Superior temporal gyrus (tissue), 1 donor: ENCODE measurements at regions not wholly inside any gene's neighbourhood (a gene's known extent, or its start where the extent isn't known, plus 50 kb on each side); places are given as distances from the start of the nearest gene placed in this dataset.
"Not testable (repeated sequence)": the region's sequence is repeated elsewhere in the genome, so short reads cannot be mapped to it uniquely, and the experiment has no call there.

Source experiments
- DNase-seq: peaks from one replicate; pipeline ENCODE4 v3.0.0-alpha.2; 2016; ENCODE audit errors: extremely low spot score

DNA sequence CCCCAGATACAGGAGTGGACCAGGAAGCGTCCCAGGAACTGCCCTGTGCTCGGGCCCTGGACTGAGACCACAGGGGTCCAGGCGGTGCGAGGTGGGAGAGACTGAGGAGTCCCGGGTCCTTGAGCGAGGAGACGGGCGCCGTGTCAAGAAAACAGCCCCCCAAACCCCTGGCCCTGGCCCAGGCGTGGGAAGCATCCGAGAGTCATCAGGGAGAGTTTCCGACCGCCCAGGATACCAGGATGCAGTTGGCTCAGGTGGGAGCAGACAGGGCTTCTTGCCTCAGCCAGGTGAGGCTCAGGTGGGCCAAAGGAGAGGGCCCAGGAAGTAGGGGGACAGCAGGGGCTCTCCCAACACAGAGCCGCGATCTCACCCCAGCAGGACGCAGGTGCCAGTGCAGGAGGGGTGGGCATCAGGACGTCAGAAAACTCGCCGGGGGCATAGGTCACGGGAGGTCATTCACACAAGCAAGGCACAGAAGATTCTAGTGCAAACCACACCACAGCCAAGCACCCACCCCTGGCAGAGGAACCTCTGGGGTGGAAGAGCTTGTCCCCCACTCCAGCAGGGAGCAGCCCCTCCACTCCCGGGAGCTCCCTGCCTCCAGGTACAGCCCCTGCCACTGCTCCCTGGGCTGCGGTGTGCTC lies 102.5 kb upstream of the EIF5 start:
- no peak for DNase-seq

GRCh38 chr14:103232031-103232808 lies 101.8 kb upstream of the EIF5 start:
- DNase-seq, result no peak

DNA sequence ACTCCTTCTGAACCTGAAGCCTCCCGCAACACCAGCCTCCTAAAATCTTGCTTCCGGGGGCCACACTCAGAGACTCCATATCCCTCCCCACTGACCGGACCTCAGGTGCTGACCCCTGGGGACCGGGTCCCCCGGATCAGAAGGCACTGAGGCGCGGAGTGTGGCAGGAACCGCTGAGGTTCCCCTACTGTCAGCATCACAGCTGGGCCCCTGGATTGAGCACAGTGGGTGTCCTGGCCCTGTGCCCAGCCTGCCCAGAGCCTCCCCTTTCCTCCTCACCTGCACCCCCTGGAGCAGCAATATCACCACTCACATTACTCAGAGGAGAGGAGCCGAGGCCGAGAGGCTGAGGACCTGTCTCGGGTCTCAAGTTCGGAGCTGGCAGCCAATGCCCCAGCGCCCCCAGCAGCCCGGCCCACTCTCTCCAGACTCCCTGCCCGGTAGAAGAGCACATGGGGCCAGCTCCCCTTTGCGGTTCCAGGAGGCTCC lies 101.2 kb upstream of the EIF5 start:
- DNase-seq, result no peak

GRCh38 chr14:103233328-103233727 lies 100.7 kb upstream of the EIF5 start:
- no peak for DNase-seq

DNA sequence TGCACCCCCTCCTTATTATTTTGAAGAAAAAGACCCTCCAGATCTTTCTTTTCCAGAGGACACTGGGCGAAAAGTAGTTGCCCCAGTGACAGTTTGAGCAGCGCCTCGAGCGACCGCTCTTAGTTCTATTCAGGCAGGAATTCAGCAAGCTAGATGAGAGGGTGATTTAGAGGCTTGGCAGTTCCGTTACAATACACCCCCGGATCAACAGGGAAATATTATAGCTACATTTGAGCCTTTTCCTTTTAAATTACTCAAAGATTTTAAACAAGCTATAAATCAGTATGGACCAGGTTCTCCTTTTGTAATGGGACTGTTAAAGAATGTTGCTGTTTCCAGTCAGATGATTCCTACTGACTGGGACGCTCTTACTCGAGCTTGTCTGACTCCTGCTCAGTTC lies 99.2 kb upstream of the EIF5 start:
- not testable (repeated sequence) for DNase-seq

DNA sequence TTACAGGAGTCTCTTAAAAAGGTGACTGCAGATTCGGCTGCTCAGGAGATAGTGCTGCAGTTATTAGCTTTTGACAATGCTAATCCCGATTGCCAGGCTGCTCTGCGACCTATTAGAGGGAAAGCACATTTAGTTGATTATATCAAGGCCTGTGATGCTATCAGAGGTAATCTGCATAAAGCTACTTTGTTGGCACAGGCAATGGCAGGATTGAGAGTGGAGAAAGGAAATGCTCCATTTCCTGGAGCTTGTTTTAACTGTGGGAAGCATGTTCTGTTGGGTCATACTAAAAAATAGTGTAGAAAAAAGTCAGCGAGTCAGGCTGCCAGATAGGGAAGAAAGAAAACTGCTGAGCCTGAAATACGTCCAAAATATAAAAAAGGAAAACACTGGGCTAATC lies 98.5 kb upstream of the EIF5 start:
- DNase-seq, result not testable (repeated sequence)

GRCh38 chr14:103239751-103240150 lies 94.3 kb upstream of the EIF5 start:
- DNase-seq, result no peak

DNA sequence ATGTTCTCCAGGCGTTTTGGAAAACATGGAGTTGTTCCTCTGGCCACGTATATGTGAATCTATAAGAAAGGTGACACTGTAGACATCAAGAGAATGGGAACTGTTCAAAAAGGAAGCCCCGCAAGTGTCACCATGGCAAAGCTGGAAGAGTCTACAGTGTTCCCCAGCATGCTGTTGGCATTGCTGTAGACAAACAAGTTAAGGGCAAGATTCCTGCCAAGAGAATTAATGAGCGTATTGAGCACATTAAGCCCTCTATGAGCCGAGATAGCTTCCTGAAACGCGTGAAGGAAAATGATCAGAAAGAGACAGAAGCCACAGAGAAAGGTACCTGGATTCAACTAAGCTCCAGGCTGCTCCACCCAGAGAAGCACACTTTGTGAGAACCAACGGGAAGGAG lies 92.5 kb upstream of the EIF5 start:
- no peak for DNase-seq

DNA sequence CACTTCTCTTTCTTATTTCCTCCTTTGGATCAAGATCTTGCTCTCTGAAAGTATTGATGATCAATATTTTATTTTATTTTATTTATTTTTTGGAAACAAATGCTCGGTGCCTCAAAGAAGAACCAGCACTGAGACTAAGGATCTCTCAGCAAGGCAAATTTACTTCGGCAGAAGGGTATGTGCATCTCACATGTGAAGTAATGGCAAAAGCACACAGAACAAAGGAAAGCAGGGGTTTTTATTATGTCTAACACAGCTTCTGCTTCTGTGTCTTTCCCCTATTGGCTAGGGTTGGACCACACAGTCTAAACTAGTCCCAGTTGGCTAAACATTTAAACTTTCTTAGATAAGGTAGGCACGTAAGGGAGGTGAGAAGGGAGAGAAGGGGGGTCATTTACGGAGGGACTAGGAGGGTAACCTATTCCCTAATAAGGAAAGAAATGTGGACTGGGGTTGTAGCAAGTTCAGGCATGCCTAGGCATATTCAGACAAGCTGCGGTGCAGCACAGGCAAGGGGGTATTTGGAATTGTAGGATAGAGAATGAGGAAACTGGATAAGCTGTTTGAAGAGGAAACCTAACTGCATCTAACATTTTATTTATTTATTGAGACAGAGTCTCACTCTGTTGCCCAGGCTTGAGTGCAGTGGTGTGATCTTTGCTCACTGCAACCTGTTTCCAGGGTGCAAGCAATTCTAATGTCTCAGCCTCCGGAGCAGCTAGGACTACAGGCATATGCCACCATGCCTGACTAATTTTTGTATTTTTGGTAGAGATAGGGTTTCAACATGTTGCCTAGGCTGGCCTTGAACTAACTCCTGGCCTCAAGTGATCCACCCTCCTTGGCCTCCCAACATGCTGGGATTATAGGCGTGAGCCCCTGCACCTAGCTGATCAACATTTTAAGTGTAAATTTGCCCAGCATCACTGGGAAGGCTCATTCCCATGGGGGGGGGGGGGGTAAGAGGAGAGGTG lies 90.0 kb upstream of the EIF5 start:
- DNase-seq, result no peak

GRCh38 chr14:103245624-103246031 lies 88.4 kb upstream of the EIF5 start:
- not testable (repeated sequence) for DNase-seq

DNA sequence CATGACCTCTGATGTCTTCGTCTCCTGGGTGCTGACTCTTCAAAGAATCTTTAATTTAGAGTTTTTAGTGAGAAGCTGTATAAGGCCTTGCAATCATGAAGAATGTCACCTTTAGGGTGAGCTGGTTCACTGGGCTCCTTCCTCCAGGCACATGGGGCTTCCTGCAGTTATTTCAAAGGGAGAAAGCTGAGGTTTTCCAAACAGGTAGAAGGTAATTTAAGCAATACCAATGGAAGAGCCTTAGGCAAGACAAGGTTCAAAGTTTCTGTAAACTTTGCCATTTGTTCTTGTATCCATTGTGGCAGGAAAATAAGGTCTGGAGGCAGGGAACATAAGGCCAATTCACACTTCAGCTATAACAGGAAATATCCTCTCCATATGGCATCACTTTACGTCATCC lies 88.0 kb upstream of the EIF5 start:
- no peak for DNase-seq

DNA sequence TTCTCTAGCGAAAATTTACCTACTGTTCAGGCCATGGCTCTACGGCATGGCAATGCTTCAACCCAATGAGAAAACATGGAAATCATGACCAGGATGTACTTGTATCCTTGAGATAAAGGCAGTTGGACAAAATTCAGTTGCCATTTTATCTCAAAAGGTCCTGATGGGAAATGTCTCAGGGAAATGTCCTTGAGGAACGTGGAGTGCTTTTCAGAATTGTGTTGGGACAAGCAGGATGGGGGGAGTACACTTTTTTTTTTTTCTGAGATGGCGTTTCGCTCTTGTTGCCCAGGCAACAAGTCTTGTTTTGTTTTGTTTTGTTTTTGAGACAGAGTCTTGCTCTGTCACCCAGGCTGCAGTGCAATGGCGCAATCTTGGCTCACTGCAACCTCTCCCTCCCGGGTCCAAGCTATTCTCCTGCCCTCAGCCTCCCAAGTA lies 86.8 kb upstream of the EIF5 start:
- no peak for DNase-seq

DNA sequence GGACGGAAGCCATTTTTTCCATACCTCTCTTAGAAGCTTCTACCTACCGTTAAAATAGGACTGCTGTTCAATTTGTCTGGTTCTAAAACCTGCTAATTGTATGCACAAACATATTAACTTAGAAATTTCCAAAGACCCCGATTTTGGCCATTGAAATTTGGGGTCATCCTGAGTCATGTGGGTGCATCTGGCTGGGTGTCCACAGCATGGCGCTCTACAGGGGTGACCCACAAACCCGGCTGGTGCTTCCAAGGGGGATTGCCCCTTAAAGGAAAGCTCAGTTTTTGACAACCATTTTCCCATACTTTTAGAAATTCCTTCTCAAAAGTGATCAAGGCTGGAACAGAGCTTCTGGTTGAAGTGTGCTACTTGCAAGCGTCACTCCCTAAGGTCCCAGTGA lies 83.9 kb upstream of the EIF5 start:
- no peak for DNase-seq

DNA sequence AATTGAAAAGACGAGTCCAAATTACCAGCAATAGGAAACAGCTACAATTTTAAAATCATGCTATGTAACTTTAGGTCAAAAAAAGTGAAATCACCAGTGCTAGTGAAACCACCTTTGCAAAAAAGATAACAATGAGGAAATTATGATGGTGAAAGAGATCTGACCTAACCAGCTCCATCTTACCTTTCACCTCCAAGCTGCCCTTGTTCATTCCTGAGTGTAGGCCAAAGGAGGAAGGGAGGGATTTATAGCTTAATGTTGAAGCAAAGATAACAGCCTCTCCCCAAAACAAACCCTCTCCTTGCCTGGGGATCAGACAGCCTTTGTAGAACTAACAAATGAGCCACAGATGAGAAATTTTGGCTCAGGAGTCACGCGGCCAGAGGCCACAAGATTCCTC lies 83.2 kb upstream of the EIF5 start:
- no peak for DNase-seq

DNA sequence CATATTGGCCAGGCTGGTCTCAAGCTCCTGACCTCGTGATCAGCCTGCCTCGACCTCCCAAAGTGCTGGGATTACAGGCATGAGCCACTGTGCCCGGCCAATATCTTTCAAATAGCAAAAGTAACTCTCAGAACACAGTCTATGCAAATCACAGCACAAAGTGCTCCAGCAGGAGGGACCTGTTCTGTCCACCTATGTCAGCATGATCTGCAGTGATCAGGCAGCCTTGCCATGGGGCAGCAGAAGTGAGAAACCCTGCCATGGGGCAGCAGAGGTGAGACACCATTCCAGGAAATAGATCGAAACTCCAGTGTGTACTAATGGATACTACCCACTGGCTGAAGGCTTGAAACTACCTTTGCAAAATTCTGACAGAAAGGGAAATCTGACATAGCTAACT lies 78.5 kb upstream of the EIF5 start:
- DNase-seq, result no peak

- DNase-seq, result no peak
Measured at GRCh38 chr14:103256406-103256805, 77.6 kb upstream of the EIF5 start.

GRCh38 chr14:103257211-103257962 lies 76.7 kb upstream of the EIF5 start:
- no peak for DNase-seq

DNA sequence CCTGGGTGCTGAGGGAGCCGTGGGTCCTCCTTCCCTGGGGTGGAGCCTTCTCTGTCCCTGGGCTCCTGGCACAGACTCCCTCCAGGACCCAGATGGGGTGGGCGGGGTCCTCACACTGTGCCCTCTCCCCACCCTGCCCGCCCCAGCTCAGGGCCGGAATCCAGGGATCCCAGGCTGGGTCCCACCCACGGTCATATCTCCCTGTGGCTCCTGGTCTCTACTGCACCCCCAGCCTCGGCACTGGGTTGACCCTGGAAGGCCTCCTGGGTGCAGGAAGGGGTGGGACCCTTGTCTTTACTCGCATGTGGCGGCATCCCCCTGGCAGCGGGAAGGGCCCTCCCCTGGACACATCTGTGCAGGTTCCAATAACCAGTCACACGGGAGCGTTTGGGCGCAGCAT lies 75.8 kb upstream of the EIF5 start:
- no peak for DNase-seq

DNA sequence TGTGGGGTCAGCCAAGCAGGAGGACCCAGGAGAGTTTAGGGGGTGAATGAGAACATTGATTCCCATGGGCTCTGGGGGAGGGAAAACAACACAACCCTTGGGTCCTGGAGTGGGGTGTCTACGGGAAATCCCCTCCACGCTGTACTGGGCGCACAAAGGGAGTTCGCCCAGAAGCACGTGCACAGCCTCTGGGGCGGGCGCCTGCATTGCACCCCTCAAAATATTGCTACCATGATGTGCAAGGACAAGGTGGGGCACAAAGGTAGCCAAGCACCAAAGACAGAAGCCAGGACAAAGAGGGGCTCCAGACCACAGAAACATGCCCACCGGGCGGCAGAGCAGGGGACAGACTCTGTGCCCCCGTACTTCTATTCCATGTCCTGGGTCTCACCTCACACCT lies 74.9 kb upstream of the EIF5 start:
- no peak for DNase-seq

DNA sequence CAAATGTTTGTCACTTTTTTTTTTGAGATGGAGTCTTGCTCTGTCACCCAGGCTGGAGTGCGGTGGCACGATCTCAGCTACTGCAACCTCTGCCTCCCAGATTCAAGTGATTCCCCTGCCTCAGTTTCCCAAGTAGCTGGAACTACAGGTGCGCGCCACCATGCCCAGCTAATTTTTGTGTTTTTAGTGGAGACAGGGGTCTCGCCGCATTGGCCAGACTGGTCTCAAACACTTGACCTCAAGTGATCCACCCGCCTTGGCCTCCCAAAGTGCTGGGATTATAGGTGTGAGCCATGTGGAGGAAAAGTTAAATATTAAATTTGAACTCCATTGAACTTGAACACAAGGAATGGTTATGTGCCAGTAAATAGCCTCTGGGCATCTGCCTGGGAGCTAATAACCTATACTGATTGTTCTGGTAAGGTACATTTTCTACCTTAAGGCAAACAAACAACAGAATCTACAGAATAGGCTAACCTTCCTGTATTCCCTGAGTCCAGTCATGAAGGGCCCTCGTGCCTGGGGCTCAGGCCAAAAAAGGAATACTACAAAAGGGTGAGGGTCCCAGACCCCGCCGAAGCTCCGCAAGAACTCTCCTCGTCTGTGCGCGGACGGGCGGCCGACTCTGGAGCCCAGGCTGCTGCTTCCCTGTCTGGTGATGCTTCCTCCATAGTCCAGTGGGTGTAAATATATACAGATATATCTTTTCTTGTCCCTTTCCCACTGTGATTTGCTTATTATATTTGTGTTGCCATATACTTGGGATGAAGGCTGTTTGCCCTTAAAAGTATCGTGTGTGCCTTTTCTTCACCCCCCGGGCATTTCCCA lies 74.0 kb upstream of the EIF5 start:
- DNase-seq, result no peak
